ENCODE measurements at regions not wholly inside any gene's neighbourhood (a gene's known extent, or its start where the extent isn't known, plus 50 kb on each side); places are given as distances from the start of the nearest gene placed in this dataset.

GRCh38 chr11:119904531-119905035 is 175.6 kb upstream of the NECTIN1 start:
- no peak overlapping the region for H3K27ac ChIP-seq (ENCODE audit: low read depth in 1 of 2, low read length in 2 of 2)
- no peak for DNase-seq (ENCODE audit: low spot score)
- no peak overlapping the region for H3K4me3 ChIP-seq (ENCODE audit: low read depth in 1 of 3, low read length in 3 of 3)
- no peaks in the 10 kb centered on the region for H3K27me3 ChIP-seq (ENCODE audit: control insufficient read depth in 4 of 4, insufficient read depth in 4 of 4, low read length in 3 of 4)
- H3K9me3 ChIP-seq (ENCODE audit: control insufficient read depth in 4 of 4, low read length in 3 of 4): no peaks in the 10 kb centered on the region
- H3K4me1 ChIP-seq (ENCODE audit: control insufficient read depth in 4 of 4, insufficient read depth in 4 of 4, low read length in 3 of 4): peaks cover 24 to 55% (median 47%) of the 10 kb centered on the region in 4 donors
- no peak overlapping the region for H3K9ac ChIP-seq (ENCODE audit: low read depth in 1 of 2, low read length in 2 of 2)
- no peak for TF ChIP-seq SP1 (IDR thresholded peaks at IDR 0.05)
- peak in 1 of 2 donors; percentile 12 for TF ChIP-seq HNF4A (conservative IDR thresholded peaks at IDR 0.05)
- no peaks in the 10 kb centered on the region for H3K36me3 ChIP-seq (ENCODE audit: control insufficient read depth in 4 of 4, insufficient read depth in 3 of 4, low read depth in 1 of 4, low read length in 3 of 4)
- 87% methylated on average over 4 of the region's 4 CpGs for WGBS

DNA sequence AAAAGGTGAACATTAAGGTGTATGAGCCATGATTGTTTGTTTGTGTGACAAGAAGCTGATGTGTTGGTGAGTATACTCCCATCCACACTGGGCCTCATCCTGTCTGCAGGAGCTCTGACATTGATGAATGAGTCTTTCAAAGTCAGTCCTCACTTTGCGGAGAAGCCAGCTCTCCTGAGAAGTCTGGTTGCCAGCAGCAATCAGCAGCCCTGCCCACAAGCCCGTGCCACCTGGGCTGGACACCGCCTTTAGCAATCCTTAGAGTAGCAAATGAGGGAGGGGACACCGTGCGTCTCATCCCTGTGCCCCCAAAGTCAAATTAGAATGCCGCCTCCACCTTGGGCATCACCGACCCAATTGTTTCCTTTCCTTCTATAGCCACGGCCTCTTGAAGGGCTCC is 174.8 kb upstream of the NECTIN1 start:
- H3K27ac ChIP-seq (ENCODE audit: low read depth in 1 of 2, low read length in 2 of 2): no peak overlapping the region
- 88% methylated on average over 8 of the region's 8 CpGs for WGBS
- no peak overlapping the region for H3K4me3 ChIP-seq (ENCODE audit: low read depth in 1 of 3, low read length in 3 of 3)
- DNase-seq (ENCODE audit: low spot score): no peak
- H3K9me3 ChIP-seq (ENCODE audit: control insufficient read depth in 4 of 4, low read length in 3 of 4): no peaks in the 10 kb centered on the region
- no peaks in the 10 kb centered on the region for H3K36me3 ChIP-seq (ENCODE audit: control insufficient read depth in 4 of 4, insufficient read depth in 3 of 4, low read depth in 1 of 4, low read length in 3 of 4)
- no peak overlapping the region for H3K9ac ChIP-seq (ENCODE audit: low read depth in 1 of 2, low read length in 2 of 2)
- peaks cover 24 to 55% (median 47%) of the 10 kb centered on the region in 4 donors for H3K4me1 ChIP-seq (ENCODE audit: control insufficient read depth in 4 of 4, insufficient read depth in 4 of 4, low read length in 3 of 4)
- no peaks in the 10 kb centered on the region for H3K27me3 ChIP-seq (ENCODE audit: control insufficient read depth in 4 of 4, insufficient read depth in 4 of 4, low read length in 3 of 4)
- TF ChIP-seq RXRA (IDR thresholded peaks at IDR 0.05) (no peak), HNF4G (IDR thresholded peaks at IDR 0.05) (no peak), EGR1 (IDR thresholded peaks at IDR 0.05; ENCODE audit: low read depth in 2 of 2) (no peak), CTCF (IDR thresholded peaks at IDR 0.05; ENCODE audit: low read depth, low read length, missing input control) (no peak), RAD21 (IDR thresholded peaks at IDR 0.05) (no peak), FOXA1 (IDR thresholded peaks at IDR 0.05) (no peak), YY1 (IDR thresholded peaks at IDR 0.05) (no peak), JUND (IDR thresholded peaks at IDR 0.05) (no peak), ZBTB33 (IDR thresholded peaks at IDR 0.05) (no peak), MAX (IDR thresholded peaks at IDR 0.05) (no peak), NR2F2 (IDR thresholded peaks at IDR 0.05) (no peak), SP1 (IDR thresholded peaks at IDR 0.05) (no peak), HNF4A (conservative IDR thresholded peaks at IDR 0.05) (no peak)
- TF ChIP-seq, protein P1, sequence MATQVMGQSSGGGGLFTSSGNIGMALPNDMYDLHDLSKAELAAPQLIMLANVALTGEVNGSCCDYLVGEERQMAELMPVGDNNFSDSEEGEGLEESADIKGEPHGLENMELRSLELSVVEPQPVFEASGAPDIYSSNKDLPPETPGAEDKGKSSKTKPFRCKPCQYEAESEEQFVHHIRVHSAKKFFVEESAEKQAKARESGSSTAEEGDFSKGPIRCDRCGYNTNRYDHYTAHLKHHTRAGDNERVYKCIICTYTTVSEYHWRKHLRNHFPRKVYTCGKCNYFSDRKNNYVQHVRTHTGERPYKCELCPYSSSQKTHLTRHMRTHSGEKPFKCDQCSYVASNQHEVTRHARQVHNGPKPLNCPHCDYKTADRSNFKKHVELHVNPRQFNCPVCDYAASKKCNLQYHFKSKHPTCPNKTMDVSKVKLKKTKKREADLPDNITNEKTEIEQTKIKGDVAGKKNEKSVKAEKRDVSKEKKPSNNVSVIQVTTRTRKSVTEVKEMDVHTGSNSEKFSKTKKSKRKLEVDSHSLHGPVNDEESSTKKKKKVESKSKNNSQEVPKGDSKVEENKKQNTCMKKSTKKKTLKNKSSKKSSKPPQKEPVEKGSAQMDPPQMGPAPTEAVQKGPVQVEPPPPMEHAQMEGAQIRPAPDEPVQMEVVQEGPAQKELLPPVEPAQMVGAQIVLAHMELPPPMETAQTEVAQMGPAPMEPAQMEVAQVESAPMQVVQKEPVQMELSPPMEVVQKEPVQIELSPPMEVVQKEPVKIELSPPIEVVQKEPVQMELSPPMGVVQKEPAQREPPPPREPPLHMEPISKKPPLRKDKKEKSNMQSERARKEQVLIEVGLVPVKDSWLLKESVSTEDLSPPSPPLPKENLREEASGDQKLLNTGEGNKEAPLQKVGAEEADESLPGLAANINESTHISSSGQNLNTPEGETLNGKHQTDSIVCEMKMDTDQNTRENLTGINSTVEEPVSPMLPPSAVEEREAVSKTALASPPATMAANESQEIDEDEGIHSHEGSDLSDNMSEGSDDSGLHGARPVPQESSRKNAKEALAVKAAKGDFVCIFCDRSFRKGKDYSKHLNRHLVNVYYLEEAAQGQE (IDR thresholded peaks at IDR 0.05): no peak
- TF ChIP-seq, protein P2, sequence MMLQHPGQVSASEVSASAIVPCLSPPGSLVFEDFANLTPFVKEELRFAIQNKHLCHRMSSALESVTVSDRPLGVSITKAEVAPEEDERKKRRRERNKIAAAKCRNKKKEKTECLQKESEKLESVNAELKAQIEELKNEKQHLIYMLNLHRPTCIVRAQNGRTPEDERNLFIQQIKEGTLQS (IDR thresholded peaks at IDR 0.05): no peak

Data from liver (tissue), 8 donors.